HG02588 (cell line): ENCODE measurements at regions not wholly inside any gene's neighbourhood (a gene's known extent, or its start where the extent isn't known, plus 50 kb on each side); places are given as distances from the start of the nearest gene placed in this dataset.
A peak's percentile ranks its signal among the peaks of the same experiment; 100 is the strongest.
"Not testable (repeated sequence)": the region's sequence is repeated elsewhere in the genome, so short reads cannot be mapped to it uniquely, and the experiment has no call there.

Experiments used
- ATAC-seq: cut with Tn5 transposase; IDR thresholded peaks from one replicate; pipeline ENCODE4 v1.9.1; 2021; ENCODE audit warnings: mild to moderate bottlenecking, moderate library complexity; ENCODE audit not compliant: unreplicated experiment

- ATAC-seq: no peak
These were observed 204.5 kb downstream of the SLC4A3 start for GRCh38 chr2:219831957-219832356.

DNA sequence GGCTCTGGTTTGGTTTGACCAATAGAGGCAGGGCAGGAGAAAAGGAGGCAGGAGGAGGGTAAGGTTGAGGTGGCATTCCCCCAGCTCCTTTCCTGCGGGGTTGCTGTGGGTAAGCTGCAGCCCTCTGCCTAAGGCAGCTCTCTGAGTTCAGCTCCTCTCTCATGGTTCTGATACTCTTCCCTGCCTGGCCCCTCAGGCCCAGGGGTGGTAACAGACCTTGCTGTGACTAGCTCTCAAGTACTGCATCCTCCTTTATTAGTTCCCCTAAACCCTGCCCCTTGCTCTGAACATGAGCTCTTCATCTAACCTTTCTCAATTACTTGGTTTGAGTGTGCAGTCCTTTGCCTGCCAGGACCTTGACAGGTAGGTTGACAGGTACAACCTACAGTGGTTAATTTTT lies 205.5 kb downstream of the SLC4A3 start:
- no peak for ATAC-seq

DNA sequence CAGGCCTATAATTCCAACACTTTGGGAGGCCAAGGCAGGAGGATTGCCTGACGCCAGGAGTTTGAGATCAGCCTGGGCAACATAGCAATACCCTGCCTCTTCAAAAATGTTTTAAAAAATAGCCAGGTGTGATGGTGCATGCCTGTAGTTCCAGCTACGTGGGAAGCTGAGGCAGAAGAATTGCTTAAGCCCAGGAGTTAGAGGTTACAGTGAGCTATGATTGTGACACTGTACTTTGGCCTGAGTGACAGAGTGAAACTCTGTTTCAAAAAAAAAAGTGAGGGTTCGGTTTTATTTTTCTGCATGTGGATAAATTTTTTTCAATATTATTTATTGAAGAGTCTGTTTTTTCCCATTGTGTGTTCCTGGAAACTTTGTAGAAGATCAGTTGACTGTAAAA lies 208.1 kb downstream of the SLC4A3 start:
- no peak for ATAC-seq

DNA sequence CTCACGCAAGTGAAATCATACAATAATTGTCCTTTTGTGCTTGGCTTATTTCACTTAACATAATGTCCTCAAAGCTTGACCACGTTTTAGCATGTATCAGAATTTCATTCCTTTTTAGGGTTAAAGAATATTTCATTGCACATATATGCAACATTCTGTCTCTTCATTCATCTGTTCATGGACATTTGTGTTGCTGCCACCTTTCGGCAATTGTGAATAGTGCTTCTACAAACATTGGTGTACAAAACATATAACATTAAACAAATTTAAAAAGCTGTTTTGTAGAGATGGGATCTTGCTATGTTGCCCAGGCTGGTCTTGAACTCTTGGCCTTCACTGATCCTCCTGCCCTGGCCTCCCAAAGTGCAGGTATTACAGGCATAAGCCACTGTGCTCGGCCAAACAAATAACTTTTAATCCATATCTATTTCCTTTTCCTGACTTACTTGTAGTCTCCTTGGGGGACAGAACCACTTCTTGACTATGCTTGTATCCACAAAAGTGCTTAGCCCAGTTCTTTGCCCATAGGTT lies 209.3 kb downstream of the SLC4A3 start:
- ATAC-seq: no peak

GRCh38 chr2:219844401-219845091 lies 217.1 kb downstream of the SLC4A3 start:
- ATAC-seq: peak; percentile 89

- no peak for ATAC-seq
These were observed 221.5 kb downstream of the SLC4A3 start for GRCh38 chr2:219848882-219849281.

GRCh38 chr2:219851169-219851568 lies 223.7 kb downstream of the SLC4A3 start:
- no peak for ATAC-seq

DNA sequence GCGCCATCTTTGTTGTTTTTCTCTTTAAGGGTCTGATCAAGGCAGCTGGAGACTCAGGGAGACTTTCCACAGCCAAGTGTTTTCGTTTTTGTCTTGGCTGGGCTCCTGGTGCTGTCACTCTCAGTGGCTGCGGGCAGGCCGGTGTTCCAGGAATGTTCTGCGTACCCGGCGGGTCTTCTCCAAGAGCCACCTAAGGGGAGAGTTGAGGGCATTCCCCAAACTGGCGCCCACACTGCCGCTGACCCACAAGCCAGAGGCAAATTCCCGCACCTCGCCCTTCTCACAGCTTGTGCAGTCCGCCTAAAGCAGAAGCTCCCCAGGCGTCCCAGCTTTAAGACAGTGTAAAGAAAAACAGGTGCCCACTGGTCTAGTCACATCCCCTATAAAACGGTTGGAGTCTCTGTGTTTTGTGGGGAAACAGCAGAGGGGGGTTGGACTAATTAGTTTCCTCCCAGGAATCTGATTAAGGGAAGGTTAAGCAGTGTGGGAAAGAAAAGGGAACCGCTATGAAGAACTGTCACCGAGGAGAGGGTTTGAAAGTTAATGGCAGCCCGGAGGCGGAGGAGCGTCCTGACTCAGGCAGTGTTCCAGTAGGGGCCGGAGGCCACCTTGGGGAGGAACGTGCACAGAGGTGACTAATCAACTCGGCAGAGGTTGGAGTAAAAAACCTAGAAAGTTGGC lies 224.5 kb downstream of the SLC4A3 start:
- ATAC-seq: no peak

DNA sequence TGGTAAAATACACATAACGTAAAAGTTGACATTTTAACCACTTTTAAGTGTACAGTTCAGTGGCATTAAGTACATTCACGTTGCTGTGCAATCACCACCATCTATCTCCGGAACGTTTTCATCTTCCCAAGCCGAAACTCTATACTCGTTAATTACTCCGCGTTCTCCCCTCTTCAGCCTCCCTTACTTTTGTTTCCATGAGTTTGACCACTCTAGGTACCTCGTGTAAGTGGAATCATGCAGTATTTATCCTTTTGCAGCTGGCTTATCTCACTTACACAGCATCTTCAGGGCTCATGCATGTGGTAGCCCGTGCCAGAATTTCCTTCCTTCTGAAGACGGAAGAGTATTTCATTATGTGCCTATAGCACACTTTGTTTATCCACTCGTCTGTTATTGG lies 225.2 kb downstream of the SLC4A3 start:
- no peak for ATAC-seq

DNA sequence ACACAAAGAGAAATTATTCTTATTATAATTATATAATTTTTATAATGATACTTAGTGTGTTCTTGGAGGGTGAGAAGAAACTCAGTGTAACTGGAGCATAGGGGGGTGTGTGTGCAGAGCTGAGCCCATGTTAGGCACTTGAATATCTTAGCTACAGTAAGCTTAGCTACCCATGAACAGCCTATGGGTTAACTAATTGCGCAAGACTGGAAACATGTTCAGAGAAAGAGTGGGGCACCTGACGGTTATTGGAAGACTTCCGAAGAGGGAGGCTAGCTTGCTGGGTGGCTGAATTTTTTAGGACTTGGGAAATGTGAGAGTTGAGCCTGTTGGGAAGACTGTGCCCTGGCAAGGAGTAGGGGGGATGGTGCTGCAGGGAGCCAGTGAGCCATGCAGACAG lies 229.2 kb downstream of the SLC4A3 start:
- no peak for ATAC-seq

GRCh38 chr2:219857751-219858150 lies 230.3 kb downstream of the SLC4A3 start:
- no peak for ATAC-seq

GRCh38 chr2:219861307-219861706 lies 233.9 kb downstream of the SLC4A3 start:
- no peak for ATAC-seq

- ATAC-seq: no peak
These were observed 236.7 kb downstream of the SLC4A3 start for GRCh38 chr2:219864154-219864553.

DNA sequence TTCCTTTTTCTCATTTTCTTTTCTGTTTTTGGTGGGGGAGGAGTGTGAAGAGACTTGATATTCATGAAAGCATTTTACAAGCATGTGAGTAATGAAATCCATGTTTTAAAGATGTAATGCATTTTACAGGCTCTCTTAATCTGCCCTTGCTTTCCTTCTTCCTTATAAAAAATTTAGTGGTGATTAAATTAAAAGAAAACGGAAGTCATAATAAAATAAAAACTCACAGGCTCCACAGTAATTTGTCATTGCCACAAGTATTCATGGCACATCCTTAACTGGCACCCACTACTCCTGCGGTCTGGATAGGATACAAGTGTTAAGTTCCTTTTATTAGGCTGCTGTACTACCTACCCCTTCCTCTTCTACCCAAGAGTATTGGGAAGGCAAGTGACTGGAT lies 241.2 kb downstream of the SLC4A3 start:
- no peak for ATAC-seq

GRCh38 chr2:219870041-219870440 lies 242.6 kb downstream of the SLC4A3 start:
- no peak for ATAC-seq

DNA sequence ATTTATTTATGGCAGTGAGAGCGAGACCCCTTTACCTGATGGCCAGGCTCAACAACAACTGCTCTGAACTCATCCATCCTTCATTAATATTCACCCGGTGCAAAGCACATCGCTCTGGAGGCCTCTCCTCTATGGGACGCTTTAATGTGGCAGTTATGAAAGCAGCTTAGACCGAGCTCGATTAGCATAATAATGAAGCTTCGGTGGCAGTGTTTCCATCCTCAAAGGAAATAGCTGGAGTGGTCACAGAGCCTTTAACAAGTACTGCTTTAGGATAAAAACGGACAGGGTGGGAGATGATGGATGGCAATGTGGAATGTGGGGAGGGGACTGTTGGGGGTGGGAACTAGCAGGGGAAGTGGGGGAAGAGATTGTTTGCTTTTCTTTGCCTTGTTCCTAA lies 243.9 kb downstream of the SLC4A3 start:
- ATAC-seq: no peak

GRCh38 chr2:219875036-219875435 lies 247.6 kb downstream of the SLC4A3 start:
- ATAC-seq: no peak

- not testable (repeated sequence) for ATAC-seq
These were observed 248.6 kb downstream of the SLC4A3 start for GRCh38 chr2:219875986-219876385.

DNA sequence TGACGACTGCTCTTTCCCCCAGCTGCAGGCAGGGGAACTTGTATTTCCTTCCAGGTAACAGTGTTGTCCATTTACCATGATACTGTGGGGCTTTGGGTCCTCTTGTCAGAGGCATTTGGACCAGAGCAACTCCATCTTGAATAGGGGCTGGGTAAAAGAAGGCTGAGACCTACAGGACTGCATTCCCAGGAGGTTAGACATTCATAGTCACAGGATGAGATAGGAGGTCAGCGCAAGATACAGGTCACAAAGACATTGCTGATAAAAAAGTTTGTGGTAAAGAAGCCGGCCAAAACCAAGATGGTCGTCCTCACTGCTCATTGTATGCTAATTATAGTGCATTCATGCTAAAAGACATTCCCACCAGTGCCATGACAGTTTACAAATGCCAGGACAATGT lies 249.5 kb downstream of the SLC4A3 start:
- ATAC-seq: no peak

- ATAC-seq: no peak
These were observed 250.3 kb downstream of the SLC4A3 start for GRCh38 chr2:219877728-219878127.

DNA sequence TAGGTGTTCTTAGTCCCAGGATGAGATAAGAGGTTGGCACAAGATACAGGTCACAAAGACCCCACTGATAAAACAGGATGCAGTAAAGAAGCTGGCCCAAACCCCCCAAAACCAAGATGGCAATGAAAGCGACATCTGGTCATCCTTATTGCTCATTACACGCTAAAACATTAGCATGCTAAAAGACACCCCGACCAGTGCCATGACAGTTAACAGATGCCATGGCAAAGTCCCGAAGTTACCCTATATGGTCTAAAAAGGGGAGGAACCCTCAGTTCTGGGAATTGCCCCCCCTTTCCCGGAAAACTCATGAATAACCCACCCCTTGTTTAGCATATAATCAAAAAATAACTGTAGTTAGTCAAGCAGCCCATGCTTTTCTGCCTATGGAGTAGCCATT lies 251.1 kb downstream of the SLC4A3 start:
- ATAC-seq: no peak

DNA sequence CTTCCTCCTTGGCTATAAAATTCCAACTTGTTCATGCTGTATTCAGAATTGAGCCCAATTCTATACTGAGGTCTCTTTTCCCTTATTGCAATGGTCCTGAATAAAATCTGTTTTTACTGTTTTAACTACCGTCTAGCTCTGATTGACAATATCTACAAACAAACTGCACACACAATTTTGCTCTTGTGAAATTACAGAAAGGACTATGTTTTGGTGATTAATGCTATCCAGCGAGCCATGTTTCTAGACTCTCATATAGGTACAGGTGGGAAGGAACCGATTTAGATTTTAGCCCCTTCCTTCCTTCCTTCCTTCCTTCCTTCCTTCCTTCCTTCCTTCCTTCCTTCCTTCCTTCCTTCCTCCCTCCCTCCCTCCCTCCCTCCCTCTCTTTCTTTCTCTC lies 254.4 kb downstream of the SLC4A3 start:
- ATAC-seq: no peak
